Bronchial epithelial cell (primary cell): ENCODE measurements at regions not wholly inside any gene's neighbourhood (a gene's known extent, or its start where the extent isn't known, plus 50 kb on each side); places are given as distances from the start of the nearest gene placed in this dataset.

ENCODE experiments used
- DNase-seq: peaks from one replicate; pipeline ENCODE4 v3.0.0-alpha.2; 2010; ENCODE audit warnings: low read depth
- FAIRE-seq: peaks from 2 replicates; lab custom pipeline; 2011; peaks lifted over from hg19 to GRCh38; lab: Jason Lieb, UNC
- H3K27me3 ChIP-seq: 2 replicates; pipeline ENCODE4 v1.5.1; 2011; ENCODE audit warnings: low read length; ENCODE audit not compliant: control insufficient read depth, insufficient read depth
- H3K36me3 ChIP-seq: 2 replicates; pipeline ENCODE4 v1.5.1; 2011; ENCODE audit warnings: low read length; ENCODE audit not compliant: control insufficient read depth, insufficient read depth
- H3K4me3 ChIP-seq: 2 replicates; pipeline ENCODE4 v1.5.1; 2011; ENCODE audit warnings: mild to moderate bottlenecking, low read depth, low read length, control low read depth
- CTCF ChIP-seq: IDR thresholded peaks from 2 replicates; pipeline ENCODE4 v1.5.1; 2011; ENCODE audit warnings: mild to moderate bottlenecking, moderate library complexity, low read length, control low read depth, inconsistent platforms; ENCODE audit not compliant: insufficient read depth, severe bottlenecking

DNA sequence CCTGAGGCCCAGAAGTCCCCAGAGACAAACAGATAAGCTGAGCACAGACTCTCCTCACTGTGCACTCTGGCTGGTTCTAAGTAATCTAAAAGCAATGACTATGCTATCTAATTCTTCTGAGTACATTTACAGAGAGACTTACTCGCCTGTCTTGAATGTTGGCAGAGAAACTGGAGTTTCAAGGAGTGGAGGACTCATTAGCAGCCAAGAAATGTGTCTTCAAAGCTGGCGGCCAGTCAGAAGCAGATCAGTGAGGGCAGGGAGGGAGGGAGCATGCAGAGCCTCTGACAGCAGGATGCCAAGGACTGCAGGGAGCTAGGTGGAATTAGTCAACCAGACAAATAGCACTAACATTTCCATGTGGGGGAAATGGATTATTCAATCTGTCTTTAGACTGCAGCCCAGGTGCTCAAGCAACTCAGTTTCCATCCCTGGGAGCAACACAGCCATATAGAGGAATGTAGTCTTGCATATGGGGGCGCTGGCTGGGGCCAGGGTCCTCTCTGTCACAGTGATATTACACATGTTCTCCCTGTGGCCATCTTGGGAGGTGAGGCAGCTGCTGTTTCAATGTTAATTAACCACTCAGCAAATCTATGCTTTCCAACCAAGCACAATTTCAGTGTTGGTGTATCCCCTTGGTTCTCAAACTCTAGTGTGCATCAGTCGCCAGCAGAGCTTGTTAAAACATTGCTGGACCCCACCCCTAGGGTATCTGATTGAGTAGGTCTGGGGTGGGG lies 97.9 kb downstream of the CCNA1 start:
- no peak for TF ChIP-seq CTCF
- Histone ChIP-seq H3K27me3 (no peaks in the 10 kb centered on the region), H3K36me3 (no peaks in the 10 kb centered on the region), H3K4me3 (no peak overlapping the region)
- FAIRE-seq (peak; percentile 73), DNase-seq (peak; percentile 63)

DNA sequence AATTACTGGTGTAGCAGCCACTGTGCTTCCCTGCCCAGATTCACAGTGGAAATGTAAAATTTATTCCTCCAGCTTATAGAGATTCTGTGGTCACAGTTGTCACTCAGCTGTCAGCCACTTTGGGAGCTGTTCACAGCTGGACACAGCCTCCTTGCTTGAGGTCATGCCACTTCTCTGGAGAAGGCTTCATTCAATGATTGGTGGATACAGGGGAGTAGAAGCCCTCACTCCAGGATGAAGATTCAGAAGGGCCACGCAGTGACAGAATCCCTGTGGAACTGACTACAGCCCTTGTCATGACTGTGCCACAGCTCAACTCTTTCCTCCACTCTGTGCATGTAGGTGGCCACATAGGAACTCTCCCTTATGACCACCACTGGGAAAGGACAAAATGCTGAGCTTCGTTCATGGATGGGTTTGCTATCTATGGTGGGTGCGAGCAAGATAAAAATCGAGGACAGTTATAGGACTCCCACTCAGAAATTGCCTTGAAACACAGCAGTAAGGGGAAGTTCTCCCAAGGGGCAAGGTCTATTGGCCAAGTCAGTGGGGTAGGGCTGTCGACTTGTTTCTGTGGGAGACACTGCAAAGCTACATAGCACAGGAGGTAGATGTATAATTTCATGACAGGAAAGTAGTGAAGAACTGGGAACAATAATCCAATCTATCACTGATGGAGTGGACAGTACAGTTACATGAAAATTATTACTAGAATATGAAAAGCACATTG lies 98.7 kb downstream of the CCNA1 start:
- FAIRE-seq (peak; percentile 40), DNase-seq (no peak)
- Histone ChIP-seq H3K27me3 (no peaks in the 10 kb centered on the region), H3K4me3 (no peak overlapping the region), H3K36me3 (no peaks in the 10 kb centered on the region)
- no peak for TF ChIP-seq CTCF

- no peak for TF ChIP-seq CTCF
- FAIRE-seq (no peak), DNase-seq (peak; percentile 39)
- no peaks in the 10 kb centered on the region for H3K27me3 ChIP-seq
- no peaks in the 10 kb centered on the region for H3K36me3 ChIP-seq
- H3K4me3 ChIP-seq = no peak overlapping the region
Observed at GRCh38 chr13:36531746-36532486, 99.6 kb downstream of the CCNA1 start.

- DNase-seq (peak; percentile 95), FAIRE-seq (peak; percentile 87)
- H3K36me3 ChIP-seq = no peaks in the 10 kb centered on the region
- no peak overlapping the region for H3K4me3 ChIP-seq
- TF ChIP-seq CTCF = no peak
- H3K27me3 ChIP-seq = no peaks in the 10 kb centered on the region
Observed at GRCh38 chr13:36533806-36534205, 101.5 kb downstream of the CCNA1 start.

DNA sequence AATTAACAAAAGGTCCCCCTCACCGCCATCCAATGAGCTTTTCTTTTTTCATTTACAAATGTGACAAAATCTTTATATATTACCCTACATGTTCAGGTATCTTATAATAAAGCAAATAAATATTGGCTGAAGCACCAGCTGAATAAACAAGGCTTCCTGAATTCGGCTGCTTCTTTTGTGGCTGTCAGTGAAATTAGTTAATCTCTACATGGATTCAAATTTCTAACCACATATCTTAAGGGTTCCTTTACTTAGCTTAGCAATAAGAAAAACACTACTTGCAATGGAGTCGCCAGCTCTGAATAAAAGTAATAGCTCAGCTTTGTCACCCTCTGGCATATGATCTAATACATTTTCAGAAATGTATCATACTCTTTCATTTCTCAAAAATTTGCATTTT lies 104.3 kb downstream of the CCNA1 start:
- no peak for TF ChIP-seq CTCF
- Histone ChIP-seq H3K4me3 (no peak overlapping the region), H3K36me3 (no peaks in the 10 kb centered on the region), H3K27me3 (no peaks in the 10 kb centered on the region)
- FAIRE-seq = no peak
- no peak for DNase-seq
